Breast epithelium (tissue), 3 donors: ENCODE measurements at regions not wholly inside any gene's neighbourhood (a gene's known extent, or its start where the extent isn't known, plus 50 kb on each side); places are given as distances from the start of the nearest gene placed in this dataset.

Experiments
- CTCF ChIP-seq, 3 donors: fragments of 450-650 bp; IDR thresholded peaks; one replicate each; pipeline ENCODE4 v1.5.1; 2016 to 2017; ENCODE audit warnings: antibody characterized with exemption in 3 of 3, mild to moderate bottlenecking in 3 of 3, moderate library complexity in 3 of 3
- POLR2A ChIP-seq: fragments of 450-650 bp; IDR thresholded peaks from one replicate; pipeline ENCODE4 v1.6.1; 2016; ENCODE audit warnings: antibody characterized with exemption, mild to moderate bottlenecking, moderate library complexity

GRCh38 chr6:94361304-94362060 is 942.1 kb upstream of the EPHA7 start:
- TF ChIP-seq CTCF (IDR thresholded peaks at IDR 0.05) (no peak), POLR2A (no peak)
